T follicular helper cell (primary cell): ENCODE measurements at regions not wholly inside any gene's neighbourhood (a gene's known extent, or its start where the extent isn't known, plus 50 kb on each side); places are given as distances from the start of the nearest gene placed in this dataset.

ENCODE experiments used
- DNase-seq: peaks from one replicate; pipeline ENCODE4 v3.0.0-alpha.2; 2020; ENCODE audit warnings: low read depth

- no peak for DNase-seq
These were observed 318.7 kb upstream of the RBFOX1 start for GRCh38 chr16:7013990-7014389.

GRCh38 chr16:7004266-7004665, 328.4 kb upstream of the RBFOX1 start:
- DNase-seq = no peak

- DNase-seq = no peak
These were observed 339.1 kb upstream of the RBFOX1 start for GRCh38 chr16:6993544-6993943.

- DNase-seq = no peak
These were observed 343.8 kb upstream of the RBFOX1 start for GRCh38 chr16:6988846-6989245.

GRCh38 chr16:6977916-6978315, 354.7 kb upstream of the RBFOX1 start:
- DNase-seq = no peak

- DNase-seq = no peak
These were observed 355.4 kb upstream of the RBFOX1 start for GRCh38 chr16:6977291-6977690.

GRCh38 chr16:6976716-6977115, 355.9 kb upstream of the RBFOX1 start:
- no peak for DNase-seq

- DNase-seq = no peak
These were observed 362.3 kb upstream of the RBFOX1 start for GRCh38 chr16:6970171-6970857.

GRCh38 chr16:6969594-6969993, 363.1 kb upstream of the RBFOX1 start:
- DNase-seq = no peak

- DNase-seq = no peak
These were observed 364.8 kb upstream of the RBFOX1 start for GRCh38 chr16:6967796-6968320.

- DNase-seq = no peak
These were observed 365.7 kb upstream of the RBFOX1 start for GRCh38 chr16:6966925-6967324.

GRCh38 chr16:6964679-6965078, 368.0 kb upstream of the RBFOX1 start:
- no peak for DNase-seq

- no peak for DNase-seq
These were observed 370.9 kb upstream of the RBFOX1 start for GRCh38 chr16:6961704-6962103.

GRCh38 chr16:6958184-6958583, 374.5 kb upstream of the RBFOX1 start:
- no peak for DNase-seq

- no peak for DNase-seq
These were observed 375.0 kb upstream of the RBFOX1 start for GRCh38 chr16:6957681-6958080.

- DNase-seq = no peak
These were observed 376.1 kb upstream of the RBFOX1 start for GRCh38 chr16:6956511-6956910.

- DNase-seq = no peak
These were observed 377.3 kb upstream of the RBFOX1 start for GRCh38 chr16:6955303-6955702.

- DNase-seq = no peak
These were observed 383.4 kb upstream of the RBFOX1 start for GRCh38 chr16:6949240-6949639.

- no peak for DNase-seq
These were observed 385.4 kb upstream of the RBFOX1 start for GRCh38 chr16:6947291-6947690.

GRCh38 chr16:6946802-6947201, 385.8 kb upstream of the RBFOX1 start:
- DNase-seq = no peak

- no peak for DNase-seq
These were observed 386.5 kb upstream of the RBFOX1 start for GRCh38 chr16:6946106-6946505.

- DNase-seq = no peak
These were observed 391.7 kb upstream of the RBFOX1 start for GRCh38 chr16:6940968-6941367.

- no peak for DNase-seq
These were observed 395.0 kb upstream of the RBFOX1 start for GRCh38 chr16:6937641-6938040.

- DNase-seq = no peak
These were observed 399.7 kb upstream of the RBFOX1 start for GRCh38 chr16:6932871-6933385.
